Fibroblast of skin of right biceps (primary cell): ENCODE measurements at regions not wholly inside any gene's neighbourhood (a gene's known extent, or its start where the extent isn't known, plus 50 kb on each side); places are given as distances from the start of the nearest gene placed in this dataset.
A peak's percentile ranks its signal among the peaks of the same experiment; 100 is the strongest.

Source experiments
- DNase-seq: peaks from one replicate; pipeline ENCODE4 v3.0.0-alpha.2; 2013

- DNase-seq = no peak
These were observed 228.7 kb downstream of the REEP3 start for GRCh38 chr10:63749915-63750314.

DNA sequence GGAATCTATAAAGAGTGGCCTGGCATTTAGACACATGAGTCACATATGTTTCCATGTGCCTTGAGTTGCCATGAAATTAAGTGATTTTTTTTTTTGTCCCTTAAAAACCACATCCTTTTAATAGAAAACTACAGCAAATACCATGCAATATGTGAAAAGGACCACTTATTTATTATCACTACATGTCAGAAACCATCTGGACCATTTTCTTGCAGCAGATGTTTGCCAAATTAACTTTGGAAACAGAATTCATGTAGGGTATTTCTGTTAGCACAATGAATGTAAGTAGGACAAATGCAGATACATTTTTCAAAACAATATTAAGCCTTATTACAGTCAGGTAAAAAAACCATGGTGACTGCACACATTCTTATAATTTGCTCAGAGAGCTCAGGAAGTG, 230.6 kb downstream of the REEP3 start:
- DNase-seq = no peak

DNA sequence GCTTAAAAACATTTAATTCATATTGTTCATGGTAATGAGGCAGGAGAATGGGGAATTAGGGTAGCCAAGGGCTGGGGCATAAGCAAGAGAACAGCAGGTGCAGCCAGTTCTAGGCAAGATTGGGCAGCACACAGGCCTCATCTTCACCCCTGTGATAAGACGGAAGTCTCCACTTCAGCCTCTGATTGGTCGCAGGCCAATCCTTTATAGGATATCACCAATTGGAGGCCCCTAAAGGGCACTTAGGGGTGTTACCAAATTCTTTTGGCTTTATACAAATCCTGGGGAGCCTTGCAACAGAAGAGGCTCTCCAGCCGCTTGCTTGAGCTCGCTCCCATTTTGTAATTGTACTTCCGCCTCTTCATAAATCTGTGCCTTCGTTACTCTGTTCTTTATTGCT, 231.1 kb downstream of the REEP3 start:
- no peak for DNase-seq

GRCh38 chr10:63753808-63754207, 232.6 kb downstream of the REEP3 start:
- DNase-seq = peak; percentile 39

DNA sequence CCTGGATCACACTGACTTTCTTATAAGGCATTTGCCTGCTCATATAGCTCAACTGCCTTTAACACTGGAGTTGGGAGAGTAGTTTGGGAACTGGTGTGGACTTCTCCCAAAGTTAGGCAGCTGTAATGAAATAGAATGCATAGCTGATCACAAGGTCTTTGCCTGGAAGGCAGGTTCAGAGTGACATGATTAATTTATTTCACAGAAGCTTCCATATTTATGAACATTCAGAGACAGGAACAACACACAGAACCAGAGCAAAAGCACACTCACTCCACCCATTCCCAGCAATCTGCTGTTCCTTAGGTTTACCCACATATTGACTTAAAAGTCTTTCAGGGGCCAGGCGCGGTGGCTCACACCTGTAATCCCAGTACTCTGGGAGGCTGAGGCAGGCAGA, 234.2 kb downstream of the REEP3 start:
- no peak for DNase-seq

- DNase-seq = no peak
These were observed 235.9 kb downstream of the REEP3 start for GRCh38 chr10:63757067-63757466.

DNA sequence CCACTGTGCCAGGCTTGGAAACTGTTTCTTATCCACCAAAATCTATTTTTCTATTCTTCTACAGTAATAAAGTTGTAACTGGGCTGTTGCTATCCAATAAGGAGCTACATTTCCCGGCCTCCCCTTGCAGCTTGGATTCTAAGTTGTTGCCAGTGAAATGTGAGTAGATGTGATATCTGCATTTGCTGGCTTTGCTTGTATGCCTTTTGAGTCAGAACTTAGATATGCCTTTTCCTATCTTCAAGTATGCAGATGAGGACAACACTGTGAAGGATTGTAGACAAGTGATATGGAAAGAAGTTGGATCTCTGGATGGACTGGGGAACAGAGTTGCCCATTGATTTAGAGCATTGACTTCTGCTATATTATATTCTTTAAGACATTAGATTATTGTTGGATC, 236.9 kb downstream of the REEP3 start:
- DNase-seq = peak; percentile 67

DNA sequence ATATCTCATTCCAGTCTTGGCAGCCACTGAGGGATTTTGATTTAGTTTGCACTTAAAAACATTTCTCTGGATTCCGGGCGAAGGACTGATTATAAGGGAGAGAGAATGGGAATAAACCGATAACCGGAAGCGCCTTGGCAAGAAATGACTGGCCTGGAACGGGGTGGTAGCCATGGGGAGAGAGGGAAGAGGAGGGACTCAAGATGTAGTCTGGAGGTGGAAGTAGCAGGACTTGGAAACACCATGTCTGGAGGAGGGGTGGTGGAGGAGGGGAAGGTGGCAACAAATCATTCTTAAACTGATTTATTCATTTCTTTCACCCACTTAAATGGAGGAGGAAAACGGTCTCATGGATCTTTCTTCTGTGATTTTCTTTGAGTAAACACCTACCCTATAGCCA, 238.1 kb downstream of the REEP3 start:
- no peak for DNase-seq

DNA sequence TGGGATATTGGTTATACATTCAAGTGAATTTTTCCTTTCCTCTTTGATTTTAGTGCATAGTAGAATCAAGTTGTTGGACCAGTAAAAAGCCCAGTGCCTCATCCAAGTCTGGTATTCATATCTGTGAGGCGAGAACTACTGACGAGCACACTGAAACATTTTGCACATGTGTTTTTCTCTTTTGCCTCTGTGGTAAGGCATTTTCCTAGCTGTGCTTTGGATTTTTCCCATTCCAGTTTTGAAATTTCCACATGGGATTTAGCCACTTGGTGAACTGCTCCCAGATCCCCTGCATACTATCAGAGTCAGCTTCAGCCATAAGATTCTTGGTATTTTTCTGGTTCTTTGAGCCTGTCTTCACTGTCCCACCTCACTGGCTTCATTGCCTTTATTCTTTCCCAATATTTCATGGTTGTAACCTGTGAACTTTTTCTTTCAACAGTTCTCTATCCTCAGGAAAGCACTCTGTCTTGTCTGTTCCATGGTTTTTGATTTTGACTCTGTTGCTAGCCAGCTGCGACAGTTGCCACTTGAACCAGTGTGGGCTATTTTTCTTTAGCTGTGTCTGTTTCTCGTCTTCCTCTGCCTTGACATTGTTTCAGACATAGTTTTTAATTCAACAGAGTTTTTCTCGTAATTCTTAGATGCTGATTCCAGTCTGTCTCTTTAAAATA, 239.0 kb downstream of the REEP3 start:
- DNase-seq = peak; percentile 59

DNA sequence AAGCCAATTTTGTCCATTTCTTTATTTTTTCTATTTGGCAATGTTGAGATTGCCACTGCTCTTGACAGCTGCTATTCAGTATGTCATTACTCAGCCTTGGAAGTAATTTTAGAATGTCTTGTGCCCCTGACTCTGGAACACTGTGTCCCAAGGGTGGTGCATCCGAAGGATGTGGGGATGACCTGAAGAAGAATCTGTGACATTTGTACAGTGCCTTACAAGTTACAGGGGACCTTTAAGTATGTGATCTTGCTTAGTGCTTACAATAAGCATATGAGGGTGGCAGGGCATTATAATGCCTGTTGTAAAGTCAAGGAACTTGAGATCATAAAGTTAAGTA, 239.5 kb downstream of the REEP3 start:
- no peak for DNase-seq

GRCh38 chr10:63761243-63761642, 240.0 kb downstream of the REEP3 start:
- no peak for DNase-seq

DNA sequence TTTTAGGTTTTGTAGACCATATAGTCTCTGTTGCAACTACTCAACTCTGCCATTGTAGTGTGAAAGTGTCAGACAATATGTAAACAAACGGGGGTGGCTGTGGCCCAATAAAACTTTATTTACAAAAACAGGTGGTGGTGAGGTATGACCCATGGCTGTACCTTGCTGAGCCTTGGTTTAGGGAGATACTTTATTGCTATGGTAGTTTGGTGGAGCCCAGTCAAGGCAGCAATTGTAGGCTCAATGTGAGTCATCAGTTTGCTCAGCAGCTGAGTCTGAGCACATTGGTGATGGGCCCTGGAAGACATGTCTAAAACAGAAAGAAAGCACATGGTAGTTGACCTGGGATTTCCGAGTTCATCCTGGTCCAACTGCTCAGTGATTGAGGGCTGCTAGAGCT, 242.5 kb downstream of the REEP3 start:
- peak; percentile 23 for DNase-seq

DNA sequence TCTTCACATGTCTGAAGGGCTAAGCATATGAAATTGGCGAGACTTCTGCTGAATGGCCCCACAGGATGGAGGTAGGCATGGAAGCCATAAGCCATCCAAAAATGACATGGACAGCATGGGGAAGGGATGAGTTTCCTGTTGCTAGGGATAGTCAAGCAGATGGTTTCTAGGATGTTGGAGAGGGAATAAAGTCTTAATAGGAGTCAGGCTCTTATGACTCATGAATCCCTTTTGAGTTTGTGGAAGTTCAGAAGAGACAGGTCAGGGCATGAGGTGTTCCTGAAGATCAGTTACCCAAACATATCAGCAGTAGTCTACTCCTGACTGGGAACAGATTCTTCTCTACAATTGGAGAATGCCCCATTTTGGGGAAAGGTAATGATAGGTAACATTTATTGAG, 243.9 kb downstream of the REEP3 start:
- peak; percentile 62 for DNase-seq

GRCh38 chr10:63766745-63767137, 245.5 kb downstream of the REEP3 start:
- peak; percentile 73 for DNase-seq

GRCh38 chr10:63767138-63767801, 246.1 kb downstream of the REEP3 start:
- DNase-seq = peak; percentile 87

DNA sequence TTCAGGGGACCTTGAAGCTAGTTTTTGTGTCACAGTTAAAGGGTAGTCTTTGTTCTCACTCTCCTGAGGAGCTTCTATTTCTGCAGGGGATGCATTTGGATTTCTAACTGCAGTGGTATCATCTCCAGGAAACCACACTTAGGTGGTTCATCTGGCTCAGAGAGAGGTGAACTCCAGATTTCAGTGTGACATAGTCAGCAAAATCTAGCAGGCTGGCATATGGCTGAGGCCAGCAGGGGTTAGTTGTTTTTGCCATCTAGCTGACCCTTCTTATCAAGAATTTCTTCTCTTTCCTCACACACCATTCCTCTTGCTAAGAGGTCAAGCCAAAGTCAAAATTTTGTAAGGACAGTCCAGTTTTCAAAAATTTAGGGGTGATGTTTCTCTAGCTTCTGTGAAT, 248.2 kb downstream of the REEP3 start:
- DNase-seq = no peak

- no peak for DNase-seq
These were observed 249.3 kb downstream of the REEP3 start for GRCh38 chr10:63770523-63770922.

- DNase-seq = no peak
These were observed 251.3 kb downstream of the REEP3 start for GRCh38 chr10:63772491-63772890.

DNA sequence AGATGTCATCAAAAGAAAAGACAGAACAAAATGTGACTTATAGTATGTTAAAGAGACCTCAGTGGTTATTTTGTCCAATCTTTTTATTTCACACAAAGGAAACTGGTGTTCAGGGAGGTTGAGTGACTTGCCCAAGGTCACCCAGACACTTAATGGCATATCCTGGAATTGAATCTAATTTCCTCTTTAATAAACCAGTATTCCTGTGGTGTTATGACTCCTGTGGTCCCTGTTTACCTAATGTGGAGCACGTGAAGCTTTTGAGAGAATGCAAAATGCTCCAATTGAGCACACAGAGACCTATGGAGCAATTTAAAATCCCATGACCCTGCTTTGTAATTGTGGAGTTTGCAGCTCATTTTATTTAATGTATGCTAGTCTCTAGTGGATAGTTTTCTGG, 251.9 kb downstream of the REEP3 start:
- DNase-seq = no peak

GRCh38 chr10:63773962-63774361, 252.8 kb downstream of the REEP3 start:
- DNase-seq = no peak

- no peak for DNase-seq
These were observed 258.9 kb downstream of the REEP3 start for GRCh38 chr10:63780101-63780500.

DNA sequence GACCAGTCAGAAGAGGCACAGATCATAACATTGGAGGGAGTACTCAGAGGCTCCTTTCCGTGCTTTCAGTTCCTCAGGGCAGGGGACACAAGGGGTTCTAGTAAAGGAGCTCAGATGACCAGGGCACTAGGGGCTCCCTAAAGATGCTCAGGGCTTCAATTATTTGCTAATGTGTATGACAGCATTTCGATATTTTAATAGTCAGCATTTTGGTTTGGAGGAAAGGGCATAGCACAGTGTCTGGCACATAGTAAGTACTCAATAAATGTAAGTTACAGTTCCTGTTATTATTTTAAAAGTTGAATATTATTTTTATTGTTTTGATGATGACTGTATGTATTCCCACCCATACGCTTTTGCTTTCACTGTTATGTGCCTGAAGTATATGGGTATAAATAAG, 260.0 kb downstream of the REEP3 start:
- DNase-seq = no peak

- DNase-seq = no peak
These were observed 262.7 kb downstream of the REEP3 start for GRCh38 chr10:63783882-63784281.

DNA sequence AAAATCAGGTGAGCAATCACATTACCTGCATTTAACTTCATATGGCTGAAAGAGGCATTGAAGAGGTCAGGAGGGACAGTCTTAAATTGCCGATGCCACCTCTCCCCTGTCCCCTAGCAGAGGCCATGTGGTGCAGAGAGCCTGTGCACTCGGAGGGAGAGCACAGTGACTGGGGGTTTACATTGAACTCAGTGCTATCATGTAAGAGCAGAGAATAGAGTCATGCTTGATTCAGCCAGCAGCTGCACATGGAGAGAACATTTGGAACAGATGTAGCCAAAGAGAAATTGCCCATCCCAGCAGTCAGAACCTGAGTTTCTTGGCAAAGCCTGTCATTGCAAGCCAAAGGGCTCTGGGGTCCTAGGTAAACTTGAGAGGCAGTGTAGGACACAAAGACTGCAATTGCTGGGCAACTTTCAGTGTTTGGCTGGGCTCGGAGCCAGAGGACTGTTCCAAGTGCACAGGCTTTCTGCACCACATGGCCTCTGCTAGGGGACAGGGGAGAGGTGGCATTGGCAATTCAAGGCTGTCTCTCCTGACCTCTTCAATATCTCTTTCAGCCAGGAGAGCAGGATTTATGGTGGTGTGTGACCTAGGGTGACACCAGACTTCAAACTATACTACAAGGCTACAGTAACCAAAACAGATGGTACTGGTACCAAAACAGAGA, 267.1 kb downstream of the REEP3 start:
- DNase-seq = no peak
